NT2/D1 (cell line): ENCODE measurements at regions not wholly inside any gene's neighbourhood (a gene's known extent, or its start where the extent isn't known, plus 50 kb on each side); places are given as distances from the start of the nearest gene placed in this dataset.

ENCODE experiments used
- SUZ12 ChIP-seq: IDR thresholded peaks from 2 replicates; pipeline ENCODE4 v1.6.1; 2011; ENCODE audit not compliant: insufficient read length, insufficient read depth; ENCODE audit errors: extremely low read depth
- YY1 ChIP-seq: IDR thresholded peaks from 2 replicates; pipeline ENCODE4 v1.6.1; 2011; ENCODE audit not compliant: insufficient read length, insufficient read depth
- ZNF274 ChIP-seq: IDR thresholded peaks from 2 replicates; pipeline ENCODE4 v1.6.1; 2011; ENCODE audit warnings: mild to moderate bottlenecking, low read depth, low read length

- no peak for TF ChIP-seq ZNF274
- TF ChIP-seq SUZ12 = no peak
- no peak for TF ChIP-seq YY1
These were observed 73.4 kb upstream of the DDHD1 start for GRCh38 chr14:53226553-53226952.
